Left ventricle myocardium superior (tissue), 1 donor: ENCODE measurements at regions not wholly inside any gene's neighbourhood (a gene's known extent, or its start where the extent isn't known, plus 50 kb on each side); places are given as distances from the start of the nearest gene placed in this dataset. TPM values are rescaled to one million over a fixed set of nuclear protein-coding genes. Genes with fewer than 3 reads are reported as not detected.

Experiments used
- microRNA-seq: library from miRNA; unstranded; fragments of <30 nt; microRNA quantifications from one replicate; pipeline ENCODE4 v1.2.0, GENCODE V29; 2020; ENCODE audit warnings: borderline number of aligned reads
- donor health status: DM: no; HTN: yes; CAD: no; lungs with severe emphysema.

Small RNAs in the stretch of these regions (microRNA-seq; reads per million reads assigned to microRNA genes)
- not detected for gene MIR6080
